NCI-H774 (cell line): ENCODE measurements at regions not wholly inside any gene's neighbourhood (a gene's known extent, or its start where the extent isn't known, plus 50 kb on each side); places are given as distances from the start of the nearest gene placed in this dataset.

Source experiments
- DNase-seq: peaks from one replicate; lab custom pipeline; 2025; lab: John Stamatoyannopoulos, UW

DNA sequence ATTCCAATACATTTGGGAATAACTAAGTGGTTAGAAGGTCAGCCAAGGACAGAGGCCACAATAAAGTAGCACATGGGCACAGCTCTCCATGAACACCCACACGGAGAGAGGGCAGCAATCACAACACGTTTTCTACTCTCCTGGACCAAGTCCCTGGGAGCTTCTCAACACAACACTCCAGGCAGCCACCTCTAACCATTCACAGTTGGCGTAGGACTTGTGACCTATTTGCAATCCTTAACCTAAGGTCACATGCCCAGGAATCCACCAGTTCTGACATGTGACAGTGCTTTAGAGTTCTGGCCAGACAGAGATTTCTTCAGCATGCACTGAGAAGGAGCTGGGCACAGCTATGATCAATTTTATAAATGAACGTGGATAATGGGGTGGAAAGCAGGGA lies 280.8 kb downstream of the SHQ1 start:
- no peak for DNase-seq

DNA sequence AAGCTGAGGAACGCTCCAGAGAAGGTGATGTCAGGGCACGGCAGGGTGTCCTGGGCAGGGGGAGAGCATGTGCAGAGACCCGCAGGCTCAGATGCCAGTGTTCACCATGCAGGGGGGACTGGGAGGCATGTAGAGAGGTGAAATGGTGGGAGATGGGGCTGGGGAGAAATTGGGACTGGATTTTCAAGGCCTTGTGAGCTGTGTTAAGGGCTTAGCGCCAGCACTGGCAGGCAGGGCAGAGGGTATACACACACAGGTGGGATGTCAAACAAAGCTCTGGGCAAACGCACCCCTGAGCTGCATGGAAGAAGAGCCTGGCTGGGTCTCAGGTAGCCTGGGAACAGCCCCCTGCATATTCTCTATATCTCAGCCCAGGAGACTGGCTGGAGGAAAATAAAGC lies 282.7 kb downstream of the SHQ1 start:
- no peak for DNase-seq

DNA sequence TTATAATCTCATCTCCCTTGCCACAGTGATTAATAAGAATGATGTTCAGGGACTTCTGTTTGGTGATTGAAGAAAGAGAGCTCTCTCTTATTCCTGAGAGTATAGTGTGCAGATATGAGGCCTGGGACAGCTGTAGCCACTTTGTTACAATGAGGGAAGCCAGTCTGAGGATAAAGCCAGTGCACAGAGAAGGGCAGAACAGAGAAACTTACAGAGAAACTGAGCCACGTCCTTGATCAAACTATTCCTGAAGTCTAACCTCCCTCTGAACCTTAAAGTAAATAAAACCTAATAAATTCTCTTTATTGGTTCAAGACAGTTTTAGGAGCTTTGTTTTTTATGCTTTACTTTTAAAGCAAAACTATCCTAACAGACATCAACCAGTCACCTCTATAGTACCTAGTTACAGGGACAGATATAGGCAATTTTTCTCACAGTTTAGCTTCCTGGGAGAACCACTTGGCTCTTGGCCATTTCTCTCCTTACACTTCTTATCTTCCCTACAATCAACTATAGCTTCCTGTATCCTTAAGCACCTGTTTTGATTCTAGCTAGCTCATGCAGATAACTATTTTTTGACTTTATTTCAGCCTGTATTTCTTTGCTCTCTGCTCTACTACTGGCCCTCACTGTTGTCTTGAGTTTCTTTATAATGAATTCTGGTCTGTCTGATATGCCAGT lies 284.4 kb downstream of the SHQ1 start:
- DNase-seq = no peak

DNA sequence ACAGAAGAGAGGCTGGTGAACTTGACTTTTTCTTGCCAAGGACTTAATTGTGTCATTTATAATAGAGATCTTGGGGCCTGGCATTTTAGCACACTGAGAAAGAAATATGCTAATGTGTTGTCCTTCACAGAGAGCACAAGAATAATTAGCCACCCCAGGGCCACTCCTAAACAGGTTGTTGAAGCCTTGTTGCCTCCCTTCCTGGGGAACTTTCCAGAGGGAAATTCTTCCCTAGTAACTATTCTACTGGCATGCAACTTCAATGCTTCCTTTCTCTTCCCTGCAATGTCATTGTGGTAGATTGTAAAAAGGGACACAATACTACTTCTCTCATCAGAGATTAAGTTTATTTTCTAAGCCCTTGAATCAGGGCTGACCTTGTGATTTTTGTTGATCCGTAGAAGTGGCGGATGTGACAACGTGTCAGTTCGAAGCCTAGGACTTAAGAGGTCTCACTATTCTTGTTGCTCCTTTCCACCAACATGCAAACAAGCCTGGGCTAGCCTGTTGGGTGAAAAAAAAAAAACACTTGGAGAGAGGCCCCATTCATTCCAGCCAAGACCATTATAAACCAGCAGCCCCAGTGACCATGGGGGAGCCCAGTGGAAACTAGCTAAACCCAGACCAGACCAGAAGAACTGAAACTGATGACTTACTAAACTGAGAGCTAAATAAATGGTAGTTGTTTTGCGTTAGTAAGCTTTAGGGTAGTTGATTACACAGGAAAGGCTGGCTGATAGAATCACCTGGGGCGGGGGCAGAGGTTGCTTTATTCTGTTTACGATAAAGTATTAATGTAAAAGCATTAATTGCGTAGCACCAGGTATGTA lies 287.2 kb downstream of the SHQ1 start:
- DNase-seq = no peak

DNA sequence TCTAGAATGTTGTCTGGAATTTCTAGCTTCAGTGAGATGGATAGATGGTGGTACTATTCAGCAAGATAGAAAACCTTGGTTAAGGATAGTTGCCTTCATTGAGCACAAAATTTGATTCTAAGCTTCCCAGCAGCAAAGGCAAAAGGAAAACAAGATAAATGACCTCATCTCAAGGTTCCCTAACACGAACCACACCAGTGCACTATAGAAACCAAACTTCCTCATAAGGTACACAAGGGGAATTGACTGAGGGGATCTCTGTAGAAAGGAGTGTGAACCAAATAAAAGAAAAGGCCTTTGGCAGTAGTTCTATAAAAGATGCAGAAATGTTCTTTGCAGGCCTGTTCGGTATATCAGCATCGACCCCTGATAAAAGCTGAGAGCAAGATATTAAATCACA lies 288.9 kb downstream of the SHQ1 start:
- DNase-seq = no peak

DNA sequence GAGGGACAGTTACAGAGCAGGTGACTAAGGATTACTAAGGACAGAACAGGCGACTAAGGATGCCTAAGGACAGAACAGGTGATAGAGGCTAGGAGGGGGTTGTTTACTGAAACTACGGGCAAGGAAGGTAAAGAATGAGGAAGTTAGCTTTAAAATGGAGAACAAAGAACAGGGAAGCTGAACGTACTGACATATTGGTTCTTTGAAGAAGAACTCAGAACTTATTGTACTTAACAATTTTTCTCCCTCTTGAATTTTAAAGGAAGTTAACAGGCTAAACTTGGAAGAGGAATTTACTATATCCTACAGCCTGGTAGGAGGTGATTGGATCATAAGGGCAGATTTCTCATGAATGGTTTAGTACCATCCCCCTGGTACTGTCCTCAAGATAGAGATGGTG lies 290.2 kb downstream of the SHQ1 start:
- no peak for DNase-seq

DNA sequence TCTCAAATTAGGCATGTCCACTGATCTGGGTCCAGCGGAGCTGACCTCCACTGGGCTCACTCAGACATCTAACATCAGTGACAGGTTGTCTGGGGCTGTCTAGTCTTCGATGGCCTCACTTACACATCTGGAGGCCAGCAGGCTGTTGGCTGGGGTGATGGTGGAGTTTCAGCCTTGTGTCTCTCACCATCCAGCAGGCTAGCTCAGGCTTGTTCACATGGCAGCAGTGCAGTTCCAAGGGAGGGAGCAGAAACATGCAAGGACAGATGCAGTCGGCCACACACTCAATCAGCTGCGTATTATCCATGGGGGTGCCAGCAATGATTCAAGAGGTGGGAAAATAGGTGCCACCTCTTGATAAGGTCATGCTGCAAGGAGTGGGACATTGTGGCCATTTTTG lies 292.5 kb downstream of the SHQ1 start:
- DNase-seq = no peak

DNA sequence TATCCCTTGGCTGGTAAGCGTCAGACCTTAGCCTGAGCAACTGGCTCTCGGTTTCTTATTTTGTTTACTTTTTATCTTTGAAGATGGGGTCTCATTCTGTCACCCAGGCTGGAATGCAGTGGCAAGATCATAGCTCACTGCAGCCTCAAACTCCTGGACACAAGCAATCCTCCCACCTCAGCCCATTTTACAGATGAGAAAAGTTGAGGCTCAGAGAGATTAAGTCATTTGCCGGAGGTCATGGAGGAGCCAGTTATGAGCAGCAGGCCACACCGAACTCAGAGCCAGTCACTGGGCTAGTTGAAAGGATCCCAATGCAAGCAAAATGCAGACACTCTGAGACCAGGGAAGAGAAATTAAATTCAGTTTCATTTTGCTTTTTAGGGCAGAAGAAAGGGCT lies 293.6 kb downstream of the SHQ1 start:
- DNase-seq = no peak

DNA sequence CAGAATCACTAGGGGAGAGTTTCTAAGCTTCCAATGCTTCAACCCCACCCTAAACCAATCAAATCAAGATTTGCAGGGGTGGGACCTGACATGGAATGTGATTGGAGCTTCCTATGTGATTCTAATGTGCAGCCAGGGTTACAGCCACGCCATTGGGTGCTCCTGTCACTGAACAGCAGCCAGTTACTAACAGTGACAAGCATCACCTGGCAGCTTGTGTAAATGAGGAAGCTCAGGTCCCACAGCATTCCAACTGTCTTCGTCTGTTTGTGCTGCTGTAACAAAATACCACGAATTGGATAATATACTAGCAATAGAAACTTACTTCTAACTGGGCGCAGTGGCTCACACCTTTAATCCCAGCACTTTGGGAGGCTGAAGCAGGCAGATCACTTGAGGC lies 294.9 kb downstream of the SHQ1 start:
- no peak for DNase-seq

DNA sequence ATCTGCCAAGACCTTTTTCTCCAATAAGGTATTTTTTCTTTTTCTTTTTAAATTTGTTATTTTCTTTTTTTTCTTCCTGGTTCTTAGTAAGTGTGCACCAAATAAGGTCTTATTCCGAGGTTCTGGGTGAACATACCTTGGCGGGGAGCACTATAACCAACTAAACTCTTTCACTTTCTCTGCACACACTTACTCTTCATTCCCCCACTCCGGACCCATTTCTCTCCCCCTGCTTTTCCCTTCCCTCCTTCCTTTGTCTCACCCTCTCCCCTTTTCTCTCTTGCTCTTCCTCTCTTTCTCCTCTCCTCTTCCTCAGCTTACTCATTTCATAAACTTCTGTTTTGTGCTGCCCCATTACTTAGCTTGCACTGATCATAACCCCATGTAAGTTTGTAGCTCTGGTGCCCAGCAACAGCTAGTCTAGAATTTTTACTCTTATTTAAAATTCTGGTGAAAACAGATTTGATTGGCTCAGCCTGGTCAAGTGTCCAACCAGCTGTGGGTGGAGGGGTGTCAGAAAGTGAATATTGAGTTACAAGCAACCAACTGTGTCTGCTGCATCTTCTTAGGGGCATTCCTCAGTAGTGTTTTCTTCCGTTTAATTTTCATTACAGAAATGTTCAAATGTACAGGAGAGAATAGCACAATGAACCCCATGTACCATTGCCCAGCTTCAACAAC lies 297.5 kb downstream of the SHQ1 start:
- no peak for DNase-seq

DNA sequence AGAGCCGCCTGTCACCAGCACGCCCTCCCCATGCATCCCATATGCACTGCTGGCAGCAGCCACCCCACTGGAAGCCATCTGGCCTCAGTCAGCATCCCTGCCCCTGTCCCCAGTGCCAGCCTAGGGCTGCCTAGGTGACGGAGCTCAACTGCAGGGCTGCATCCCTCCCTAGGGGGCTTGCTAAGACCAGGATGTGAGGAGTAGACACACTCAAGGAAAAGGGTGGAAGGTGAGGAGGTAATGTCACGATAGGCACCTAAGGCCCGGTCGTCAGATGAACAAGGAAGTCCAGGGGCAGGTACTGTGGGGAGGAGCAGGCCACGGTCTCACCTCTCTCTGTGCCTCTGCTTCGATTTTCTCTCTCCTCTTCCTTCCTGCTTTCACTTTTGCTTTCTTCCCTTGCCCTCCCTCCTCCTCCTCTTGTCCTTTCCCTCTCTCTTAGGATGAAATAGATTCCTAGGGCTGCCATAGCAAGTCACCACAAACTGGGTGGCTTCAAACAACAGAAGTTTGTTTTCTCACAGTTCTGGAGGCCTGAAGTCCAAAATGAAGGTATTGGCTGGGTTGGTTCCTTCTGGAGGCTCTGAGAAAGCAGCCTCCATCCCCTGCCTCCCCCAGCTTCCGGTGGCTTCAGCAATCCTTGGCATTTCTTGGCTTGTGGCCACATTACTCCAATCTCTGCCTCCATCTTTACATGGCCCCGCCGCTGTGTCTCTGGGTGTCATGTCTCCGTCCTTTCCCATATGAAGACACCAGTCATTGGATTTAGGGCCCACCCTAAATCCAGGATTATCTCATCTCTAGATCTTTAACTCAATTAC lies 298.3 kb downstream of the SHQ1 start:
- no peak for DNase-seq

DNA sequence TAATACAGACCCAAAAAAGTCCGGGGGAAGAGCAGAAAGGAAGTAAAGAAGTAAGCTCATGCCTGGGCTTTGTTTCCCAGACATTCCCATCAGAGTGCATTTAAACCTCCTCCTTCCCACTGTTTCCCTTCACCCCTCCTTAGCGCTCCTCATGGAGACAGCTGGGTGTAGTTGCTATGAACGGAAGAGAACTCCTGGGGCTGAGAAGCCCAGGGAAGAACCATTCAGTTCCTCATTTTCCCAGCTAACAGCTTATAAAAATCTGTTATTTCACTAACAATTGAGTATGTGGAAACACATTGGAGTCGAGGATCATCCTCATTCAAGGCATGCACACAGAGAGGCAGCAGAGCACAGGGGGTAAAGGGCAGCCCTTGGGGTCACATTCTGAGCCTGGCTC lies 299.3 kb downstream of the SHQ1 start:
- DNase-seq = no peak

DNA sequence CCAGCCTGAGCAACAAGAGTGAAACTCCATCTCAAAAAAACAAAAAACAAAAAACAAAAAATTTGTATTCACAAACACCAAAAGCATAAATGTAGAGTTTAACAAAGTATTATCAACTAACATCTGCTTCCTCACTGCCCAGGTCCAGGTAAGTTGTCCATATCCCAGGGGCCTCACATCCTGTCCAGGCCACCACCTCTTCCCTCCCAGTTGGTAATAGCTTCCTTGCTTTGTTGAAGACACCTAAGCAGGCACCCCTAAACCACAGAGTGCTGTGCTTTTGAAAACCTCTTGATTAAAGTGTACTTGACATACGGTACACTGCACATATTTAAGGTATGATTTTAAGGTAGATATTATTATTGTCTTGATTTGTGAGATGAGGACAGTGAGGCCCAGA lies 299.8 kb downstream of the SHQ1 start:
- no peak for DNase-seq

DNA sequence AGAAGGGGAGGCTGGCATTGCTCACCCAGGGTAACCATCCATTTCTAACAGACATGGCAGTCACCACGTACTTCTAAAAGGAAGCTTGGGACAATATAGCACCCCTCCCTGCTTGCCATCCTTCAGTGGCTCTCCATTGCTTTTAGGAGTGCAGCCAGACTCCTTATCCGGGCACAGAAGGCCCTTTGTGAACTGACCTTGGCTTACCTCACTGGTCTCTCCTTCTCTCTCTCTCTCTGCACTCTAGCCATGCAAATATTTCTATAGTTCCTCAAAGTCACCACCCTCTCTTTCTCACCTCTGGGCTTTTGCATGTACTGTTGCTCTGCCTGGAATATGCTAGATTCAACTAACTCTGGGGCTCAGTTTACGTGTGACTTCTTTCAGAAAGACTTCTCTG lies 301.1 kb downstream of the SHQ1 start:
- DNase-seq = no peak

DNA sequence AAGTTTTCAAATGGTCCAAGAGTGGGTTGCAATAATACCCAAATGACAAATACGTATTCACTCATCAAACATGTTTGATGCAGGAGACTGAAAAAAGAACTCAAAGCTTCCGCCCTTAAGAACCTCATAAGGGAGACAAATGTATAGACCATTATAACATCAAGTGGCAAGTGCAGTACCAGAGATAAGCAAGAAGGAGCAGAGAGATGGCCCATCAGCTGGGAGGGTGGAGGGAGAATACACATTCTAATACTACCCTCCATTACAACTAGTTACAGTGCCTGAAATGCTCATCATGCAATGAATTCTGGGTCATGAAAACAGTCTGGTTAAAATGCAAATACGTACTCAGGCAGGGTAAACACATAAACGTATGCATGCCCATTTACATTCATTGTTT lies 304.0 kb downstream of the SHQ1 start:
- no peak for DNase-seq

DNA sequence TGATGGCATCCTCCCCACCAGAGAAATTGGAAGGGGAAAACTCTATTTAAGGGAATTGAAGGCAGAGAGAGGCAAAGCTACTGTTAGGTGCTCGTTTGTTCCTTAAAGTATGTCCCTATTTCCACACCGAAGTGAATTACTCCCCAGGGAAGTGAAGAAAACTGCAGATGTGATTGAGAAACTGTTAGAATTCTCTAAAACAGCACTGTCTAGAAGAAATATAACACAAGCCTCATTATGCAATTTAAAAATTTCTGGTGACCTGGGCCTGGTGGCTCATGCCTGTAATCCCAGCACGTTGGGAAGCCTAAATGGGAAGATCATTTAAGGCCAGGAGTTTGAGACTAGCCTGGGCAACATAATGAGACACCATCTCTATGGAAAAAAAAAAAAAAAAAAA lies 305.0 kb downstream of the SHQ1 start:
- DNase-seq = no peak

DNA sequence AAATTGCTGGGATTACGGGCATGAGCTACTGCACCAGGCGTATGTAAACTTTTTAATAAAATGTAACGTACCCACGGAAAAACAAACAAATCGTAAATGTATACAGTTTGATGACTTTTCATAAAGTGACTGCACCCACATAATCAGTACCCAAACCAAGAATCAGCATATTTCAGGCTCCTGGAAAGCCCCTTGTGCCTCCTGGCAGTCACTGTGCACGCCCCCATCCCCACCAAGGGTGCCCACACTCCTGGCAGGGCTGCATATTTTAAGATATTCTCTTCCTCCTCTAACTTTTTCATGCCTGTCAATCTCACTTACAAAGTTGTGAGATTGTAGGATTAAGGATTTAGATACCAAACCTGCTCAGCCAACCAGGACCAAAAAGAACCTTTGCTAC lies 305.5 kb downstream of the SHQ1 start:
- DNase-seq = no peak

DNA sequence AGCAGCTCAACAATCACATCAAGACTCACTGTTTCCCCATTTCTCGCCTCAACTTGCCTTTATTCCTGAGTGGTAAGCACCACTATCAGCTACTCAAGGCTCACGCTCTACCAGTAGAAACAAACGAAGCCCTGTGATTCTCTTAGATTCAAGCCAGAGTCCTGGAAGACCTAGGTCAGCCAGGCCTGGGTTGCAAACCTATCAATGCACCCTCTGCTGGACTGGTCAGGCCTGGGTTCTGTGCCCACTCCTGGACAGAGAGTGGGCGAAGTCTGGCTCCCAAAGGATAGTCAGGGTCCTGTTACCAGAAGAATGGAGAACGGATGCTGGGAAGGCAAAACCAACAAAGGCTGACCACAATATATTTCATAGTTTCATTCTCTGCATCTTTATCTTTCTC lies 308.4 kb downstream of the SHQ1 start:
- DNase-seq = no peak

DNA sequence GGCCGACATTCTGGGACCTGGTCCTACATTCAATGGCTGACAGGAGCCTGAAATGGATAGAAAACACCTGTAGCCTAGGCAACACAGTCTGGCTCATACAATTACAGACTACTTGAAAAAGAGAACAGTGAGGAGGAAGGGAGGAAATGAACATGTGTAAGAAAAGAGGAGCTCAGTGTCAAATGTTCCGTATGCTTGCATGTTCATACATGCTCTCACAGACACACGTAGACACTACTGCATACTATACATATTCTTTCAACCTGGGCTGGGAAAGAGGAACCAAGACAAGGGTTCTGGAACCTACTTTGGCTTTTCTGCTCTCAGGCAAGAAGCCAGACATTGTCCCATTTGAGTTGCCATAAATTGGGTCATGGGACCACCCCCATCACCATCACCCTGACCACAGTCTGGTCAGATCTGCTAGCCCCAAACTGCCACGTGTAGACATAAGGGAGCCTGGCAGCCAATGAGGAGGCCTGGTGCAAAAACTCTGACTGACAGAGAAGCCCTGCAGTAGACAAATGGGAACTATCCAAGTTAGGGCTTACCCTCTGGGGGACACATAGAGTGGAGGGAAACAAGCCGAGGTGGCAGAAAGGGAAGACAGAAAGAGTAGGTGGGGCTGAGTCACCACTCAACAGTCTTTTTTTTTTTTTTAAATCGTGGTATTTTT lies 310.0 kb downstream of the SHQ1 start:
- DNase-seq = no peak

DNA sequence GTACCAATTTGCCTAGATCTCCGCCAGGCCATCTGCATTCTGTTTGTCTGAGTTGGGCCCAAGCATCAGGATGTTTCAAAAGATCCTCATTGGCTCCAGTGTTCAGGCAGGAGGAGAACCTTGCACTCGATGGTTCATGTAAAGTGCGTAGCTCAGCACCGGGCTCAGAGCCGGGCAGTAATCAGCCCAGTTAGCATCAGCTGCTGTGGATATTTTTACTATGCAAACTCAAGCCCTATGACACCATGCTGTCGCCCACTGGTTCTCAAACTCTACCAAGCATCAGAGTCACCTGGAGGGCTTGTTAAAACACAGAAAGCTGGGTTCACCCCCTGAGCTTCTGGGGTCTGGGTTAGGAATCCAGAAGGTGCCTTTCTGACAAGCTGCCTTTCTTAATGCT lies 310.8 kb downstream of the SHQ1 start:
- DNase-seq = no peak

DNA sequence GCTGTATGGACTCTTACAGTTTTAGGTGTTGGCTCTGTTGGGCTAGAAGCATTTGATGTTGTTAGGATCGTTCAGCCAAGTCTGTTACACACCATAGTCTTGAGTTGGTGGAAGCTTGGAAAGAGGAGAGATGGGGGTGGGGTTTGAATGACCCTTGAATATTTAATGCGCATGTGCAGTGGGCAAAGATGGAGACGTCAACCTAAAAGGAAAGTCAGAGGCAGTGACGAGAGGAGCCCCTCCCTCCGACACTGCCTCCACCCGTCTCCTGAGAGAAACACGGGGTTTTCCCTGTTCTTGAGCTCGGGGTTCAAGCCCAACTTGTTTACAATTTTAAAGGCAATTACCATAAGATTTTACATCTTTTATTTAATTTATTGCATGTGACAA lies 311.4 kb downstream of the SHQ1 start:
- no peak for DNase-seq
